ENCODE measurements at regions not wholly inside any gene's neighbourhood (a gene's known extent, or its start where the extent isn't known, plus 50 kb on each side); places are given as distances from the start of the nearest gene placed in this dataset.
"Not testable (repeated sequence)": the region's sequence is repeated elsewhere in the genome, so short reads cannot be mapped to it uniquely, and the experiment has no call there.

DNA sequence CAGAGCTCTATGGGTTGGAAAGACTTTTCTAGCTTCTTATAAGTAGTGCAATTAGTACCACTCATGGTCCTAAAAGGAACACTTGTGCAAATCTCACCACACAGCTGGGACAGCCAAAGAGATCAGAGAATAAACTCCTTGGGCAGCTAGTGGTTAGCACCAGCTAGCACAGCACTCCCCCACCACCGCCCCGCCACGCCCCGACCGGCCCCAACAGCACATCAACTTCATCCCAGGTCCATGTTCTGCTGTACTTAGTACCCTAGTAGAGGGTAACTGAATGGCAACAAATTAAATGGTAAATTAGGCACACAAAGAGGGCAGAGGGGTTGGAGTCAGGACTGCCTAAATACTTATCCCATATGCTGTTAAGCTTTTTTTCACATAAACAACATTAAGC is 118.3 kb upstream of the NPAP1 start:
- H3K36me3 Mint-ChIP-seq (ENCODE audit: low read depth, unreplicated experiment); H3K9me3 ChIP-seq (ENCODE audit: insufficient read depth, low read depth, low read length); H3K9me3 Mint-ChIP-seq (ENCODE audit: unreplicated experiment); DNase-seq (ENCODE audit: low read depth); H3K4me1 Mint-ChIP-seq (ENCODE audit: low read depth, unreplicated experiment); H3K27ac ChIP-seq (ENCODE audit: low read depth, low read length); H3K27me3 Mint-ChIP-seq (ENCODE audit: low read depth, unreplicated experiment); H3K36me3 ChIP-seq (ENCODE audit: insufficient read depth, low read length); H3K27me3 ChIP-seq (ENCODE audit: insufficient read depth, low read length); H3K79me2 ChIP-seq (ENCODE audit: insufficient read depth, low read length); H3K4me2 ChIP-seq (ENCODE audit: low read length); H4K20me1 ChIP-seq (ENCODE audit: insufficient read depth, low read length); H2AFZ ChIP-seq (ENCODE audit: low read depth, low read length); FAIRE-seq; H3K27ac Mint-ChIP-seq (ENCODE audit: unreplicated experiment); H3K4me3 ChIP-seq (ENCODE audit: insufficient read depth, low read depth, low read length); H3K4me3 Mint-ChIP-seq (ENCODE audit: unreplicated experiment); H3K4me1 ChIP-seq (ENCODE audit: insufficient read depth, low read length); H3K9ac ChIP-seq (ENCODE audit: low read length): not testable (repeated sequence)

DNA sequence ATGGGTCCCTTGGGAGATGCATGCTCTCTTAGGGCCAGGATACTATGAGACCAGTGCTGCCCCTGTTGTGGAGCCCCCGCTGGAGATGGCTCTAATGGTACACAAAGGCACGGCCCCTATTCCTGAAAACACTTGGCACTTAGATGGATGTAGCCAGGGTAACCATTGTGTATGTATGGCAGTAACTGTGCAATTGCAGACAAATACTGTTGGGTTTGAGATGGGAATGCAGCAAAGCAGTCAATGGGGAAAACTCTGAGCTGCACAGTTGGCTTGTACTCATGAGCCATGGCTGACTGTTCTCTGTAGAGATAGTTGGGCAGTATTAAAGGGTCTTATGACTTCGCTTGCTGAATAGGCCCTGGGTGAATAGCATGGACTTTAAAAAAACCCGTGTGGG is 67.9 kb upstream of the NPAP1 start:
- Histone ChIP-seq H4K20me1 (ENCODE audit: insufficient read depth, low read length) (no peaks in the 10 kb centered on the region), H3K27me3 (ENCODE audit: insufficient read depth, low read length) (no peaks in the 10 kb centered on the region), H3K9me3 (ENCODE audit: insufficient read depth, low read depth, low read length) (peaks cover 8% of the 10 kb centered on the region), H2AFZ (ENCODE audit: low read depth, low read length) (no peak overlapping the region), H3K79me2 (ENCODE audit: insufficient read depth, low read length) (no peaks in the 10 kb centered on the region), H3K4me1 (ENCODE audit: insufficient read depth, low read length) (no peaks in the 10 kb centered on the region), H3K4me2 (ENCODE audit: low read length) (no peak overlapping the region), H3K36me3 (ENCODE audit: insufficient read depth, low read length) (no peaks in the 10 kb centered on the region), H3K27ac (ENCODE audit: low read depth, low read length) (no peak overlapping the region), H3K4me3 (ENCODE audit: insufficient read depth, low read depth, low read length) (no peak overlapping the region), H3K9ac (ENCODE audit: low read length) (no peak overlapping the region)
- H3K27me3 Mint-ChIP-seq (ENCODE audit: low read depth, unreplicated experiment), result no peaks in the 10 kb centered on the region
- no peak overlapping the region for H3K4me3 Mint-ChIP-seq (ENCODE audit: unreplicated experiment)
- H3K27ac Mint-ChIP-seq (ENCODE audit: unreplicated experiment), result no peak overlapping the region
- H3K36me3 Mint-ChIP-seq (ENCODE audit: low read depth, unreplicated experiment), result no peaks in the 10 kb centered on the region
- H3K9me3 Mint-ChIP-seq (ENCODE audit: unreplicated experiment), result peaks cover 2% of the 10 kb centered on the region
- no peaks in the 10 kb centered on the region for H3K4me1 Mint-ChIP-seq (ENCODE audit: low read depth, unreplicated experiment)
- FAIRE-seq (no peak), DNase-seq (ENCODE audit: low read depth) (no peak)
- no peak for TF ChIP-seq EZH2 (IDR thresholded peaks at IDR 0.05; ENCODE audit: insufficient read depth, low read length)
- TF ChIP-seq, protein P1, sequence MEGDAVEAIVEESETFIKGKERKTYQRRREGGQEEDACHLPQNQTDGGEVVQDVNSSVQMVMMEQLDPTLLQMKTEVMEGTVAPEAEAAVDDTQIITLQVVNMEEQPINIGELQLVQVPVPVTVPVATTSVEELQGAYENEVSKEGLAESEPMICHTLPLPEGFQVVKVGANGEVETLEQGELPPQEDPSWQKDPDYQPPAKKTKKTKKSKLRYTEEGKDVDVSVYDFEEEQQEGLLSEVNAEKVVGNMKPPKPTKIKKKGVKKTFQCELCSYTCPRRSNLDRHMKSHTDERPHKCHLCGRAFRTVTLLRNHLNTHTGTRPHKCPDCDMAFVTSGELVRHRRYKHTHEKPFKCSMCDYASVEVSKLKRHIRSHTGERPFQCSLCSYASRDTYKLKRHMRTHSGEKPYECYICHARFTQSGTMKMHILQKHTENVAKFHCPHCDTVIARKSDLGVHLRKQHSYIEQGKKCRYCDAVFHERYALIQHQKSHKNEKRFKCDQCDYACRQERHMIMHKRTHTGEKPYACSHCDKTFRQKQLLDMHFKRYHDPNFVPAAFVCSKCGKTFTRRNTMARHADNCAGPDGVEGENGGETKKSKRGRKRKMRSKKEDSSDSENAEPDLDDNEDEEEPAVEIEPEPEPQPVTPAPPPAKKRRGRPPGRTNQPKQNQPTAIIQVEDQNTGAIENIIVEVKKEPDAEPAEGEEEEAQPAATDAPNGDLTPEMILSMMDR (IDR thresholded peaks at IDR 0.05; ENCODE audit: insufficient read depth, low read depth, low read length), result no peak

DNA sequence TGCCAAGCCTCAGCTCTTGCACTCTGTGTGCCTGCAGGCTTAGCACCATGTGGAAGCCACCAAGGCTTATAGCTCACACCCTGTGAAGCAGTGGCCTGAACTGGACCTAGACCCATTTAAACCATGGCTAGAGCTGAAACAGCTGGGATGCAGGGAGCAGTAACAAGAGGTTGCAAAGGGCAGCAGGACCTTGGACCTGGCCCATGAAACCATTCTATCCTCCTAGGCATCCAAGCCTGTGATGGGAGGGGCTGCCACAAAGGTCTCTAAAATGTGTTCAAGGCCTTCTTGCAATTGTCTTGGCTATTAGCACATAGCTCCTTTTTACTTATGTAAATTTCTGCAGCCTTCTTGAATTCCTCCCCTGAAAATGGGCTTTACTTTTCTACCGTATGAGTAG is 57.9 kb upstream of the NPAP1 start:
- H3K4me3 ChIP-seq (ENCODE audit: insufficient read depth, low read depth, low read length), result no peak overlapping the region
- no peak overlapping the region for H3K9ac ChIP-seq (ENCODE audit: low read length)
- Mint-ChIP-seq H3K4me3 (ENCODE audit: unreplicated experiment) (no peak overlapping the region), H3K4me1 (ENCODE audit: low read depth, unreplicated experiment) (no peaks in the 10 kb centered on the region), H3K36me3 (ENCODE audit: low read depth, unreplicated experiment) (no peaks in the 10 kb centered on the region), H3K27ac (ENCODE audit: unreplicated experiment) (no peak overlapping the region), H3K27me3 (ENCODE audit: low read depth, unreplicated experiment) (no peaks in the 10 kb centered on the region), H3K9me3 (ENCODE audit: unreplicated experiment) (peaks cover 30% of the 10 kb centered on the region)
- H3K27me3 ChIP-seq (ENCODE audit: insufficient read depth, low read length), result no peaks in the 10 kb centered on the region
- H3K4me1 ChIP-seq (ENCODE audit: insufficient read depth, low read length), result no peaks in the 10 kb centered on the region
- H4K20me1 ChIP-seq (ENCODE audit: insufficient read depth, low read length), result no peaks in the 10 kb centered on the region
- H3K4me2 ChIP-seq (ENCODE audit: low read length), result no peak overlapping the region
- no peak overlapping the region for H3K27ac ChIP-seq (ENCODE audit: low read depth, low read length)
- TF ChIP-seq EZH2 (IDR thresholded peaks at IDR 0.05; ENCODE audit: insufficient read depth, low read length), result no peak
- TF ChIP-seq, protein P1 (IDR thresholded peaks at IDR 0.05; ENCODE audit: insufficient read depth, low read depth, low read length), result no peak
- no peaks in the 10 kb centered on the region for H3K36me3 ChIP-seq (ENCODE audit: insufficient read depth, low read length)
- H3K79me2 ChIP-seq (ENCODE audit: insufficient read depth, low read length), result no peaks in the 10 kb centered on the region
- no peak for FAIRE-seq
- no peak overlapping the region for H2AFZ ChIP-seq (ENCODE audit: low read depth, low read length)
- H3K9me3 ChIP-seq (ENCODE audit: insufficient read depth, low read depth, low read length), result peaks cover 2% of the 10 kb centered on the region
- no peak for DNase-seq (ENCODE audit: low read depth)
